GM23338 (cell line): ENCODE measurements at regions not wholly inside any gene's neighbourhood (a gene's known extent, or its start where the extent isn't known, plus 50 kb on each side); places are given as distances from the start of the nearest gene placed in this dataset.

Experiments
- ATAC-seq: fragments of 200-7000 bp; cut with Tn5 transposase; 3 replicates; pipeline ENCODE4 v1.9.1; 2020
- DNase-seq: peaks from one replicate; pipeline ENCODE4 v3.0.0-alpha.2; 2015; ENCODE audit warnings: low spot score
- H2AFZ ChIP-seq: fragments of 200-600 bp; sonication (generic); 2 replicates; pipeline ENCODE4 v1.8.0; 2016; ENCODE audit warnings: antibody characterized with exemption, mild to moderate bottlenecking, moderate library complexity
- H3F3A ChIP-seq: fragments of 200-600 bp; sonication (generic); replicated peaks from 2 replicates; pipeline ENCODE4 v1.8.0; 2017; ENCODE audit warnings: antibody characterized with exemption, mixed run types, low read depth
- H3K27ac ChIP-seq: fragments of 200-600 bp; sonication (generic); 2 replicates; pipeline ENCODE4 v1.6.1; 2016; ENCODE audit warnings: low read depth
- H3K27me3 ChIP-seq: fragments of 200-600 bp; sonication (generic); 2 replicates; pipeline ENCODE4 v1.8.0; 2016; ENCODE audit warnings: mild to moderate bottlenecking, mixed run types, moderate library complexity; ENCODE audit not compliant: insufficient read depth
- H3K36me3 ChIP-seq: fragments of 200-600 bp; sonication (generic); 2 replicates; pipeline ENCODE4 v1.8.0; 2016; ENCODE audit warnings: mild to moderate bottlenecking; ENCODE audit not compliant: insufficient read depth
- H3K4me1 ChIP-seq: fragments of 200-600 bp; sonication (generic); 2 replicates; pipeline ENCODE4 v1.8.0; 2016; ENCODE audit warnings: mild to moderate bottlenecking, moderate library complexity; ENCODE audit not compliant: insufficient read depth
- H3K4me2 ChIP-seq: fragments of 200-600 bp; sonication (generic); 2 replicates; pipeline ENCODE4 v1.7.1; 2017; ENCODE audit warnings: mixed run types
- H3K4me3 ChIP-seq: fragments of 200-600 bp; sonication (generic); 2 replicates; pipeline ENCODE4 v1.6.1; 2016; ENCODE audit warnings: mixed run types
- H3K79me2 ChIP-seq: fragments of 200-600 bp; sonication (generic); replicated peaks from 2 replicates; pipeline ENCODE4 v1.8.0; 2017; ENCODE audit warnings: mild to moderate bottlenecking; ENCODE audit not compliant: insufficient read depth
- H3K9me2 ChIP-seq: fragments of 200-600 bp; sonication (generic); 2 replicates; pipeline ENCODE4 v1.8.0; 2017; ENCODE audit not compliant: insufficient read depth
- H4K20me1 ChIP-seq: fragments of 200-600 bp; sonication (generic); replicated peaks from 2 replicates; pipeline ENCODE4 v1.8.0; 2017; ENCODE audit warnings: mild to moderate bottlenecking; ENCODE audit not compliant: insufficient read depth
- H3K27ac Mint-ChIP-seq: 2 replicates; pipeline ENCODE4 v1.8.0; 2020; ENCODE audit warnings: inconsistent platforms, mild to moderate bottlenecking, moderate library complexity, mixed read lengths
- H3K27me3 Mint-ChIP-seq: 3 replicates; pipeline ENCODE4 v1.8.0; 2022; ENCODE audit warnings: low read depth, mild to moderate bottlenecking, moderate library complexity, mixed read lengths, inconsistent platforms; ENCODE audit not compliant: insufficient read depth, poor library complexity
- H3K36me3 Mint-ChIP-seq: 3 replicates; pipeline ENCODE4 v1.8.0; 2021; ENCODE audit warnings: low read depth, mild to moderate bottlenecking, inconsistent platforms, moderate library complexity, mixed read lengths
- H3K4me1 Mint-ChIP-seq: 3 replicates; pipeline ENCODE4 v1.8.0; 2020; ENCODE audit warnings: mild to moderate bottlenecking, inconsistent platforms, mixed read lengths
- H3K4me3 Mint-ChIP-seq: 3 replicates; pipeline ENCODE4 v1.8.0; 2021; ENCODE audit warnings: moderate library complexity, mild to moderate bottlenecking, inconsistent platforms, mixed read lengths
- H3K9me3 Mint-ChIP-seq: 3 replicates; pipeline ENCODE4 v1.8.0; 2020; ENCODE audit warnings: moderate library complexity, mild to moderate bottlenecking, inconsistent platforms, mixed read lengths
- CREB1 ChIP-seq: fragments of 250-450 bp; sonication (Bioruptor Pico); IDR thresholded peaks from 2 replicates; pipeline ENCODE4 v1.5.0; 2020; ENCODE audit warnings: low read depth, mild to moderate bottlenecking, moderate library complexity
- EZH2 ChIP-seq: fragments of 200-600 bp; sonication (generic); IDR thresholded peaks from one replicate; pipeline ENCODE4 v1.8.0; 2017; ENCODE audit warnings: antibody characterized with exemption, mild to moderate bottlenecking, low read depth; ENCODE audit not compliant: unreplicated experiment
- EZH2phosphoT487 ChIP-seq: fragments of 200-600 bp; sonication (generic); IDR thresholded peaks from one replicate; pipeline ENCODE4 v1.8.1; 2018; ENCODE audit warnings: antibody characterized with exemption; ENCODE audit not compliant: unreplicated experiment
- NANOG ChIP-seq: IDR thresholded peaks from 2 replicates; pipeline ENCODE4 v1.6.1; 2016; ENCODE audit warnings: antibody characterized with exemption, borderline replicate concordance
- REST ChIP-seq: IDR thresholded peaks from one replicate; pipeline ENCODE4 v1.6.1; 2018; ENCODE audit warnings: antibody characterized with exemption; ENCODE audit not compliant: unreplicated experiment
- STAT1 ChIP-seq: IDR thresholded peaks from one replicate; pipeline ENCODE4 v1.6.1; 2016; ENCODE audit warnings: antibody characterized with exemption; ENCODE audit not compliant: unreplicated experiment
- ZNF331 ChIP-seq: fragments of 250-450 bp; sonication (Bioruptor Pico); IDR thresholded peaks from 2 replicates; pipeline ENCODE4 v1.5.0; 2020; ENCODE audit warnings: low read depth, mild to moderate bottlenecking, moderate library complexity
- ZNF462 ChIP-seq: fragments of 250-450 bp; sonication (Bioruptor Pico); IDR thresholded peaks from 2 replicates; pipeline ENCODE4 v1.5.0; 2020; ENCODE audit warnings: mild to moderate bottlenecking, moderate library complexity

GRCh38 chr1:88117597-88117996 is 566.5 kb upstream of the PKN2 start (continued):
- TF ChIP-seq ZNF462 (CRISPR knock-in tag), result no peak
- no peak for TF ChIP-seq ZNF331 (CRISPR knock-in tag)
- no peak for TF ChIP-seq EZH2

- H3K27me3 ChIP-seq, result no peaks in the 10 kb centered on the region
- Mint-ChIP-seq H3K36me3 (no peaks in the 10 kb centered on the region), H3K4me3 (no peak overlapping the region), H3K4me1 (peaks cover 12% of the 10 kb centered on the region; the same call in 2 of the 3 replicates), H3K9me3 (no peaks in the 10 kb centered on the region), H3K27me3 (no peaks in the 10 kb centered on the region), H3K27ac (no peak overlapping the region)
- ATAC-seq (no peak), DNase-seq (peak; percentile 28)
- no peaks in the 10 kb centered on the region for H4K20me1 ChIP-seq
- H3F3A ChIP-seq, result no peaks in the 10 kb centered on the region
- H3K9me2 ChIP-seq, result 0 out of 2 replicates have a peak, but pooled peaks cover 2% of the 10 kb centered on the region
- H3K4me2 ChIP-seq, result no peak overlapping the region
- 0 out of 2 replicates have a peak, but pooled peaks cover 7% of the 10 kb centered on the region for H3K4me1 ChIP-seq
- H3K36me3 ChIP-seq, result no peaks in the 10 kb centered on the region
- no peak overlapping the region for H2AFZ ChIP-seq
- H3K79me2 ChIP-seq, result no peaks in the 10 kb centered on the region
- no peak overlapping the region for H3K27ac ChIP-seq
- H3K4me3 ChIP-seq, result no peak overlapping the region
- TF ChIP-seq STAT1 (no peak), REST (no peak), ZNF331 (CRISPR knock-in tag) (no peak), NANOG (no peak), EZH2phosphoT487 (no peak), CREB1 (CRISPR knock-in tag) (no peak)
Observed at GRCh38 chr1:88118176-88118845, 565.8 kb upstream of the PKN2 start.
